HUDEP-2 (cell line): ENCODE measurements at regions not wholly inside any gene's neighbourhood (a gene's known extent, or its start where the extent isn't known, plus 50 kb on each side); places are given as distances from the start of the nearest gene placed in this dataset.

Experiments
- DNase-seq, 76 experiments: peaks; one replicate each; lab custom pipeline; 2025; ENCODE audit not compliant: unreplicated experiment in 76 of 76; lab: John Stamatoyannopoulos, UW

DNA sequence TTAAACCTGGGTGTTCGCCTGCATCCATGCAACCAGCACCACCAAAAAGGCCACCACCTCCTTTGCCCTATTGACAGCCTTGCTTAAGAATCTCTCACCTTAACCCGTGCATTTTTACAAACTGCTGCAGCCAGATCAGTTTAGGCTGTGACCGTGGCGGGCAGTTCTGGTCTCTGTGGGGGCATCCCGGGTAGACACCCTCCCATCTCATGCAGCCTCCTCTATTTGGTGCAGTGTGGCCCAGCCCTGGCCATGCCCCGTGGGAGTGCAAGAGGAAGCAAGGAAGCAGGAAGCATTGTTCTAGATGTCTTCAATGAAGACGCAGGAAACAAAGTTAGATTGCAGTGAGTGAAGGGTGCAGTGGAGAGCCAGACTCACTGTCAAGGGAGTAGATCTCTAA, 108.8 kb upstream of the MVB12B start:
- DNase-seq: no peak

DNA sequence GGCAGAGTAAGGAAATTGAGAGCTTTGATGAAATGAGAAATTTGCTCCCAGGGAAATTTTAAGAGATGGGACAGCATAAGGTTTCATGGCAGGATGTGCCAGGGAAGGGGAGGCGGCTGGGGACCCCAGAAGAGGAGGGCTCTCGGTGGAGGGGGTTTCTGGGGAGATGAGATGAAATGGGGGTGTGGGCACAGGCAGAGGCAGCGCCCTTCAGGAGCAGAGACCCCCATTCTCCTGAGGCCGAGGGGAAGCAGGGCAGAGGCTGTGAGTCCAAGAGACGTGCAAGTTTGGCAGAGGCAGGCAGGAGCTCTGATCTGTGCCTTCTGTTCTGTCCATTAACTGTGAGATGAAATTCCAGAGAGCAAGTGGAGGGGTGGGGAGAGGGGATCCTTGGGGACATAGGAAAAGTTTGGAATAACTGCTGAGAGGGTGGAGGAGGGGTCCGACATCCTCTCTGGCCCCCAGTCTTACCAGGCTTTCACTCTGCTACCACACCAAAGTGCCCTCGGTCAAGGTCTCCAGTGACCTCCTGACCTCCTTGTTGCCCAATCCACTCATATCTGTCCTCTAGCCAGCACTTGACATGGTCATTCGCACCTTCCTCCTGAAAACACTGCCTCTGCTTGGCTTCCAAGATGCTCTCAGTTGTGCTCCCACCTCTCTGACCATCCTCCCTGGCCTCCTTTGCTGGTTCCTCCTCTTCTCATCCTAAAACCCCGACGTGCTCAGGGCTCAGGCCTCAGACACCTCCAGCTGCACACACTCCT, 108.1 kb upstream of the MVB12B start:
- DNase-seq: no peak

DNA sequence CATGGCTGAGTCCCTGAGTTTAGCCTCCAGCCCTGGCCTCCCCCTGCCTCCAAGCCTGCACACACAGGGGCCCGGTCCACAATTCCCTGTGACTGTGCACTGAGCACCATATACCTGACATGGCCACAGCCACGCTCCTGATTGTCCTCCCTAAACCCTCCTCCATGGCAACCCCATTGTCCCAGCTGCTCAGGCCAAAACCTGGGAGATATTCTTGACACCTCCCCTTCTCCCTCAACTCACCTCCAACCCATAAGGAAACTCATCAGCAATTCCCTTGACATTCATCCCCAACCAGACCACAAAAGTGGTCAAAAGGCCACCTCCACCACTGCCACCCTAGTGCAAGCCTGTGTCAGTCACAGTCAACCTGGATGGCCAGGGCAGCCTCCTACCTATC, 107.5 kb upstream of the MVB12B start:
- DNase-seq: no peak

- no peak for DNase-seq
Measured at GRCh38 chr9:126219648-126220063, 107.0 kb upstream of the MVB12B start.

GRCh38 chr9:126221480-126221879, 105.1 kb upstream of the MVB12B start:
- no peak for DNase-seq

DNA sequence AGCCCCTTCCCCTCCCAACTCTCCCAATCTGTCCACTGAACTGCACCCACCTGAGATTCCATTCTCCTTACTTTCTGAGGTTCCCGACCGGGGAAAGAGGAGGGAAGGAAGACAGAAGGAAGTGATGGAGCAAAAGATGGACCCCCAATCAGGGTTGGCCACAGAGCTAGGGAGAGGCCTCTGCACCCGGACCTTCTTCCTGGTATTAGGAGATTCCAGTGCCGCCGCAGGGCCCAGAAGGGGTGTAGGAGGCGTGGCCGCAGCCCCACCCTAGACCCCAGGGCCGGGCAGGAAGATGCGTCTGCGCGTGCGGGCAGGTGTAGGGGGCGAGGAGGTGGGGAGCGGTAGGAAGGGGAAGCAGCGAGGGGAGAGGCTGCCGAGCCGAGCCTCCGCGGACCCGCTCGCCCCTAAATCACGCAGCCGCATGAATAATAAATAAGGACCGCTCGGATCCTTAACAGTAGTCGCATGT, 104.2 kb upstream of the MVB12B start:
- no peak for DNase-seq

GRCh38 chr9:126222835-126223431, 103.7 kb upstream of the MVB12B start:
- DNase-seq: no peak

GRCh38 chr9:126223798-126224531, 102.7 kb upstream of the MVB12B start:
- DNase-seq: no peak

DNA sequence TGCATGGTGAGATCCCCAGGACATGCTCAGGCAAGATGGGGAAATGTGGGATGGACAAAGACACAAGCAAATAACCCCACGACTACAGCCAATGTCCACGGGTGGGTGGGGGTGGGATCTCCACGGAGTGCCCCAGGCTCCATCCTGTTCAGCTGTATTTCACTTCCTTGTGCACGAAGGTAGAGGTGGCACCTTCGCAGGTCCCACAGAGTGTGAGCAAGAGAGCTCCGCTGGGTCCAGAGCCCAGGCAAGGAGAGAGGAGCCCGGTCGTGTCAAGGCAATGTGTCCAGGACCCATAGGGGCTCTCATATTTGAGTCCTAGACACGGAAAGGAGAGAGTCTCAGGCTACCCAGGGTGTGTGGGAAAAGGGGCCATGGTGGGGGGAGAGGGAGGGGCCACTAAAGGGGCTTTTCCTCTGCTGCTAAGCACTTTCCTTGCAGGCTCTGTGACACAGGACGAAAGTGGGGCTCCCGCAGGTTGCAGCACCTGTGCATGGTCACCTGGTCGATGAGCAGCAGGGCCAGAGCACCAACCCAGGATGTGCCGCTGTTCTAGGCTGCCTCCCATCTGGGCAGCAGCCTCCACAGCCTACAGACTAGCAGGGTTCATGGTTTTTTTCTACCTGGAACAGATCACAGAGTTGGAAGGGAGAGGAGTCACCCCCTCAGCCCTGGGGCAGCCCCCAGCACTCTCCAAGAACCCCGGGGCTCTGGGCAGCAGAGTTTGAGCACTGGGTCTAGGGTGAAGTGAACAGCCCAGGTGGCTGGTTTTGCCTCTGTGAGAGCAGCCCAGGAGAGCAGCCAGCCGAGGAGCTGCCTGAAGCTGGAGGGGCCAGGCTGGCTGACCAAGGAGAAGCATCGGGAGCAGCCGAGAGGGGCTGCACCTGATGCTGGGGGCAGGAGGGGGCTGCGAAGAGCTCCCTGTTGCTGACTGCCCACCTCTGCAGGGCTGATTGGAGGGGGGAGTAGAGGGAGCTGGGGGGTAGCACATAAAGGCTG, 100.7 kb upstream of the MVB12B start:
- DNase-seq: no peak

DNA sequence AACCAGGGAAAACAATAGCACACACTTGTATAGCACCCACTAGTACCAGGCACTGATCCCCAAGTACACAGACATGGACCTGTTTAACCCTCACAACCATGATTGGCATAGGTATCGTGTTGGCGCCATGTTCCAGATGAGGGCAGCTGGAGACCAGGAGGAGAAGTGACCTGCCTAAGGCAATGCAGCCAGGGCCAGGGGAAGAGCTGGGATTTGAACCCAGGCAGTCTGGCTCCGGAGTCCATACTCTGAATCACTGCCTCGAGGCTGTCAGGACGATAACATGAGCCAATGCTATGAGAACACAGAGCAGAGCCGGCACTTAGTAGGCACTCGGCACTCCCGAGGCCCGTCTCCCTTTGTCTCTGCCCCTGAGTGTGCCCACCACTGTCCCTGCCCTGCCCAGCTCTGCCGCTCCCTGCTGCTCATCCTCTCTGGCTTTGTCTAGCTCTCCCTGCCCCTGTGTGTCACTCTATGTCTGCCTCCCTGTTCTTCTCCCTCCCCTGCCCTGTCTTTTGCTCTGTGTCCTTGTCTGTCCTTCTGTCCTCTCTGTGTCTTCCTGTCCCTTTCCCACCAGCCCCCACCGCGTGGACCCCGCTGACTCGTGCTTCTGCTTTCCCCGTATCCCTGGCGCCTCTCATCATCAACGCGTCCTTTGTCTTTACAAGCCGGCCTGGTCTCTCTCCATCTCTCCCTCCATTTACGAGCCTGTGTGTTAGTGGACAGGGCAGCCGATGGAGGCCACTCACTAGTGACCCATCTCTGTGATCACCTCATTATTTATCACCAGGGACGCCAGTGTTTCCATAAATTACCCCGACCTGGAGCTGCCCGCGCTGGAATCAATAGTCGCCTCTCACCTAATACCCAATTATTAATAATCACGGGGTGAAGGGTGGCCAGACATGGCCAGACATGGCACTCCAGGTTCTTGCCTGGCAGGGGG, 99.4 kb upstream of the MVB12B start:
- DNase-seq: no peak

DNA sequence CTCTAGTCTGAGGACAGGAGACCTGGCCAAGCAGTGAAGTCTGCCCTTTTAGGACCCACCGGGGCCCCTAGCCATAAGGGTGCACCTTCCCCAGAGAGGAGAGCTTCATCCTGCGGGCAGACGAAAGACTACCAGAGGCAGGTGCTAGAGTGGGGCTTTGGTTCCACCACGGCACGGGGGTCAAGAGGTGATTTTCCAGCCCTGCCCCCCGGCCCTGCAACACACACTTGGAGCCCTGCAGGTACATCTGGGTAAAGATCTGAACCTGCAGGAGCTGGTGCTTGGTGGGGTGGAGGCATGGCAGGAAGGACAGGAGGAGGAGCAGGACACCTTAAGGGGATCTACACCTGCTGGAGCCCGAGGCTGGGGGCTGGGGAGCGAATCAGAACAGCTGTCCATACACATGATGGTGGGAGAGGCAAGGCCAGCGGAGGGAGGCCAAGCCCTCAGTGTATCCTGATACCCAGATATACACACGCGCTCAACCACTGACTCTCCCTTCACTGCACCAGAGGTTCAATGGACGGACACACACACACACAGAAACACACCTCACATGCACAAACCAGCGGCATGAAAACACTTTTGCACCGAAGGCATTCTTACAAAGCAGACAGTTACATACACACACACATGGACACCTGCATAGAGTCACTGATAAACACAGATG, 98.4 kb upstream of the MVB12B start:
- DNase-seq: no peak

- DNase-seq: peak in 47 of 76 experiments; percentile 0 to 65 (median 26)
Measured at GRCh38 chr9:126228781-126229444, 97.7 kb upstream of the MVB12B start.

GRCh38 chr9:126229501-126229900, 97.1 kb upstream of the MVB12B start:
- DNase-seq: no peak

DNA sequence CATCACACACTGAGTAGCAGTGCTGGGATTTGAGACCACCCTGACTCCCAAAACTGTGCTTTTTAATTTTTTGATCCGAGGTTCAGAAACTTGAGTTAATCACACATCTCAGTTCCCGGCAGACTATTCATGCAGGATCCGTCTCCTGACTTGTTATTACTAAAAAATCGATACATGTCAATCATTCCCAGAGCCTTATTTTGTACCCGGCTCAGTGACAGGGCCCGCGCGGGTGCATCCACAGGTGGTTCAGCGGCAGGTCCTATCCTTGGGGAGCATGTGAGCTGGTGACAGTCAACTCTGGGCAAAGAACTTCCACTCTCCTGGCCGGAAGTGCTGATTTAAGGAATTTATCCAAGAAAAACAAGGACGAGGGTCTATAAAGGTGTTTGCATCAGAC, 95.9 kb upstream of the MVB12B start:
- DNase-seq: no peak

GRCh38 chr9:126232461-126232860, 94.2 kb upstream of the MVB12B start:
- DNase-seq: peak in 1 of 76 experiments; percentile 0

GRCh38 chr9:126233175-126233574, 93.5 kb upstream of the MVB12B start:
- DNase-seq: no peak

- DNase-seq: no peak
Measured at GRCh38 chr9:126233913-126234525, 92.6 kb upstream of the MVB12B start.
